SHP77 (cell line): ENCODE measurements at regions not wholly inside any gene's neighbourhood (a gene's known extent, or its start where the extent isn't known, plus 50 kb on each side); places are given as distances from the start of the nearest gene placed in this dataset.

Experiments
- DNase-seq, 2 experiments: peaks; one replicate each; lab custom pipeline; 2025; lab: John Stamatoyannopoulos, UW

DNA sequence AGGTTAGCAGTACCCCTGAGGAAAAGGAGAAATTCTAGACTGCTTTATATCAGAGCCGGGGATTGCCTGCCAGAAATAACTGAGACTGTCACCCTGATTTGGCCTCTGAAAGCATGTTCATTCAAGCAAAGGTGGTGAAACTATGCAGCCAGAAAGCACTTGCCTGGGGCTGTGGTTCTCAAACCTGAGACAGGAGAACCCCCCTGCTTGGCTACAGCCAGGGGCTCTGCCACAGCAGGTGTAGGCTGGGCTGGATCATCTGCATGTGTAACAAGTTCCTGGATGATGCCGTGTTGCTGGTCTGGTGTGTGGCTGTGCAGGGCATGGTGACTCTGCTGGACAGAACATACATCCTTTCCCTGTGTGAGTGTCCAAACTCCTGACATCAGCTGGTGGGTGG lies 157.8 kb downstream of the NXNL2 start:
- DNase-seq: no peak

DNA sequence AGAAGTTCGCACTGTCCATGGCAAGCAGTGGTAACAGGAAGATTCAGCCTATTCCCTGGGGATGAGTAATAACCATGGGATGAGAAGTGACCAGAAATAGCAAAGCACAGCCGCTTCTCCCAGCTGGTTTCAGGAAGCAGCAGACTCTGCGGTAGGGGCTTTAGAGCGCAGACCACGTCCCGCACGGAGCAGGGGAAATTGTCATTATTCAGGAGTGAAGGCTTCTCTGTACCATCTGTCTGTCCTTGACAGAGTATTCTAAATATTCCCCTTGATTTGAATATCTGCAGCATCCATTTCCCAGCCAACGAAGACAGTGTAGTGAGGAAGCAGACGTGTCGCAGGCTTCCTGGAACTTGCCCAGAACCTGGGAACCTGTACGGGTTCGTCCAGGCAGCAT lies 159.6 kb downstream of the NXNL2 start:
- no peak for DNase-seq

DNA sequence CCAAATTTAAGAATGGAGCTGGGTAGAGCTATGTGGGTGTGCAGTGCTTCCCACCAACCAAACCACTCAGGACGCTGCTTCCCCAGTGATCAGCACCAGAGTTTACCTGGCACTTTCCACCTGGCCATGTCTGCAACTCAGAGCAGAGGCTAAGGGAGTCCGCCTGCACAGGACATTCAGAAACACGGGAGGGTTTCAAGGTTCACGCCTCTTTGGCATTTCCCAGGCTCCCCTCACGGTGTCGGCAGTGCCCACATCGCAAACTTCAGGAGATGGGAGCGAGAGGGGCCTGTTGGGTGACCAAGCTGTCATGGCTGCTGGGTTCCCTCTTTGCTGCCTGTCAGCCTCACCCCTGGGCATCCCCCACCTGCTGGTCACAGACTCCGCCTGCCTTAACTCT lies 161.5 kb downstream of the NXNL2 start:
- no peak for DNase-seq

DNA sequence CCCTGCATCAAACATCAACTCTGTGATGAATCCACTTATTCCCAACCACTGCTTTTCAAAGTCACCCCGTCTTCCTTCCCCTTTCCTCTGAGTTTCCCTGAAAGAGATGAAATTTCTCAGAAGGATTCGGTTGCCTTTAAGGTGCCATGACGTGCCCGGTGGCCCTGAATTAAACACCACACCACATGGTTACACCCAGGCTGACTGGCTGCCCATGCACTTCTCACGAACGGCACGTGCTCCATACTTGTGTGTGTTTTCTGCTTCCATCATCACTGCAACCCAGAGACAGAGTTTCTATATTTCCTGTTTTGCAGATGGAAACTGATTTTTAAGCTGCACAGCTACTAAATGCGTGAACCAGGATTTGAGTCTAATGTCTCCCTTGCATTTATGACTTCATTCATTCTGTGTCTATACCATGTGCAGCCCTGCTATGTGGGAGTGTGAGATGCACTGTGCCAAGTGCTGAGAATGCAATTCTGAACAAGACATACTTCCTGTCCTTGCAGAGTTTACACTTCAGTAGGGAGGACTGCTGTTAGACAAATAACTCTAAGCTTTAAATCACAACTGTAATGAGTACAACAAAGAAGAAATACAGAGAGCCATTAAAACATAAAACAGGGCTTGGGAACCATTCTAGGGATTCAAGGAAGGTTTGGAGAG lies 162.9 kb downstream of the NXNL2 start:
- DNase-seq: no peak

DNA sequence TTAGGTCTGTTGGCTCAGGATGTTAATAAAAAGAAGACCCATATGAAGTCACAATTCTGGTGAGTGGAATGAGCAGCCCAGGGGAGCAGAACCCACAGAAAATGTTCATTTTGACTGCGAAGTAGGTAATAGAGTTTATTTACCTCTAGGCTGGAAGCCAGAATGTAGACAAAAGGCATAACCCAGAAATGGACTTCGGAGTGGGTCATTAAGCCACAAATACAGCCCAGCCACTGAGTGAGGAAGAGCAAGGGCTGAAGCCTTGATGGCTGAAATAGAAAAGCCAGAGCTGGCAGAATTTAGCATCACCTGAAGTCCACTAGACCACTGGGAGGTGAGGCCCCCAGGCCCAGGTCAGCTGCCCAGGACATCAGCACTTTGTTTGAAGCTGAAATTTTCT lies 168.0 kb downstream of the NXNL2 start:
- DNase-seq: no peak

DNA sequence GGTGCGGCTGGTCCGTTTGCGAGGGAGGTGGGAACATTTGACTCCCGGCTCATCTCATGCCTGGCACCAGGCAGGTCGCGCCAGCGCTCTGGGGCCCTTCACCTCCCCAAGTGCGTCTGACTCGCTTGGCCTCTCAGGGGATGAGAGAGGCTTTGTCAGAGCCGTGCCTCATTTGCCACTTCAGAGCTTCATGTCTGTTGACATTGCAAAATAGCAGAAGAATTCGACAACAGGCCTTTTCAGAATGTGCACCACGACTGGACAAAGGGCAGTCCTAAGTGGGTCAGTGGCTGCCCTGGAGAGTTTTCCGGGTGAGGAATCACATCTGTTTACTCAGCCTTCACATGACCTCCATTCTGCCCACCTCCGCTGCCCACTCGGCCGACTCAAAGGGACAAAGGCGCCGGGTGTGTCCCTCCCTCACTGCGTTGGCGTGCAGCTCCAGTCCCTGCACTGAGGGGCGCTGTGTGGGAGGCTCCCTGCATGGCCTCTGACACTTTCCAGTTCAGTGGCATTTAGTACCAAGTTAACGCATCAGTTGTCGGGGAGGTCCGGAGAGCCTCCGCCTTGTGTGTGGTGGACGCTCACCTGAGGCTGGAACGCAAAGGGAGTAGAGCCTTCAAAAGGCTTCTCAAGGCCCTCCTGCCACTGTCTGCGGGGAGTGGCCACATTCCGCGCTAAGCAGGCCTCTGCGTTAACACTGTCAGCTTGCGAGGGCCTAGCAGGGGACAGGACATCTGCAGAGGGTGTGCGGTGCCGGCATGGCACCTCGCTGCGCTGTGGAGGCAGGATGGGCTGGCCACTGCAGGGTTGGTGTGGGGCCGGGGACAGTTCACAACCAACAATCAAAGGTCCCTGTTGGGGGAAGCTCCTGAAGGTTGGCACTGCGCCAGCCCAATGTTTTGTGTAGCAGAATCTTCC lies 171.5 kb downstream of the NXNL2 start:
- no peak for DNase-seq

DNA sequence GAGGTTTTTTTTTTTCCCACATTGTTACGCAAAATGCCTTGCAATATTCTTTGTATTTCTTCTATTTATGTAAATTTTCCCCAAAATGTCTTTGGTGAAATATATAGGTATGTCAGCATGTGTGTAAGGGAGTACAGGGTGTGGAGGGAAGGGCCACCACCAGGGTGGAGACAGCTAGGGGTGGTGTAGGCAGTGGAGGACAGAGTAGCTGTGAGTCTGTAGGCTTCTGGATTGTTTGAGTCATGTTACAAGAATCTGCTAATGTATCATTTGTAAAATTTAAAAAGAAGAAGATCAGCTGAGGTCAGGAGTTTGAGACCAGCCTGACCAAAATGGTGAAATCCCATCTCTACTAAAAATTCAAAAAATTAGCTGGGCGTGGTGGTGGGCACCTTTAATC lies 175.5 kb downstream of the NXNL2 start:
- DNase-seq: no peak

DNA sequence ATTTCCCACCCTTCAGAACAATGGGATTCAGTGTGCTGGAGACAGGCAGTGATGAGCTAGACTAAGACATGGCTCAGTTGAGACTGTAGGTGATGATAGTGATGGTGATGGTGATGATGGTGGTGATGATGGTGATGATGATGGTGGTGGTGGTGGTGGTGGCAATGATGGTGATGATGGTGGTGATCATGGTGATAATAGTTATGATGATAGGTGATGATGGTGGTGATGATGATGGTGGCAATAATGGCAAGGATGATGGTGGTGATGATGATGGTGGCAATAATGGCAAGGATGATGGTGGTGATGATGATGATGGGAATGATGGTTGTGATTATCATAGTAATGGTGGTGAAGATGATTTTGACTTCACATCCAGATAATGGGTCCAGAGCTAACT lies 176.7 kb downstream of the NXNL2 start:
- DNase-seq: no peak

DNA sequence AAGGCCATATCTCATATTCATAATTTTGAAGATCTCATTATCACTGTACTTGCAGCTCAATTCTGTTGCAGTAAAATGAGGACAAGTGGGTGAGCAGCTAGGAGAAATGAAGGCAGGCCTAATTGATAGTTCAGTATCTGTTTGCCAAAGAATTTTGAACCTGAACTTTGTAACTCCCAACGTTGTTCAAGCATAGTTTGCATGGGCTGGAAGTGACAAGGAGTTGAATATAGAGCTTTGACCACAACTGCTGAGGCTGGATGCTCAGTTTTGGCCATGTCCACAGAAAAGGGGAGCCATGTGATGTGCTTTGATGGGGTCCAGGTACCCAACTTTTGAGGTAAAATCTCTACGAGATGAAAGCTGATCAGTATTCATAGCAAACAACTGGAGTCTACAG lies 177.5 kb downstream of the NXNL2 start:
- DNase-seq: no peak

DNA sequence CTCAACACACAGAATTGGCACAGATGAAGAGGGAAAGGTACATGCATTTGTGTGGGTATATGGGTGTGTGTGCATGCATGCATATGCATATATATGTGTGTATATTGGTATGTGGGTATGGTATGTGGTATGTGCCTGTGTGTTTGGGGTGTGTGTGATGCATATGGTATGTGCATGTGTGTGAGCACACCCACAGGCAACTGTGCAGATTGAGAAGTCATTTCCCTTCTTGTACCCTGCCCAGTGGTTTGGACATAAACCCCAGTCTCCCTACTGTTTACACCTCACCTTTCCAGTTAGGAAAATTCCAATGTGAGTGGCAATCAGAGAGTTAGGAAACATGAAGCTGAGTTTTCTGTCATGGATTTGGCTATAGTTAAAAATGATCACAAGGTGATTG lies 178.0 kb downstream of the NXNL2 start:
- no peak for DNase-seq

DNA sequence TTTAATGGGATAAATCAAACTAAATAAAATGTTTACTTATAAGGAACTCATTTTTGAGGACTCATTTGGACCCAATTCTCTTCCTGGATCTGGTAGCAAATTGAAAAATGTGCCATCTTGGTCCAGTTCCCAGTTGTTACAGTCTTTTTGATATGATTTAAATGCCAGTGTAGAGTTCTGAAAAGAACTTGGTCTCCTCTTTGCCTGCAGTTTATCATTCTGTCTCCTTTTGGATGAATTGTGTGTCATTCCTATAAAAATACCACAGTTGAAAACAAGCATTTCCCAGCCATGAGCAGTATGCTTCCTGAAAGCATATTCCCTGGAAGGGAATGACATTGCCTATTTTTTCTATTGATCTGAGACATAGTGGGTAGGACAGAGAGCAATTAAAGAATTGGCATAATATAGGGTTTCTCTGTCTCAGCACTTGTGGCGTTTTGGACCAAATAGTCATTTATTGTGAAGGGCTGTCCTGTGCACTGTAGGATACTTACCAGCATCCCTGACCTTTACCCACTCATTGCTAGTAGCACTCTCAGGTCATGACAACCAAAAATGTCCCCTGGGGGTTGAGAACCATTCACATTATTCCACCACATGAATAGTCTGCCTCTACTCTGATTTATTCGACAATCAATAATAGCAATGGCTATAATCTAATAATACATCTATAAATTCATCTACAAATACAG lies 181.8 kb downstream of the NXNL2 start:
- no peak for DNase-seq

DNA sequence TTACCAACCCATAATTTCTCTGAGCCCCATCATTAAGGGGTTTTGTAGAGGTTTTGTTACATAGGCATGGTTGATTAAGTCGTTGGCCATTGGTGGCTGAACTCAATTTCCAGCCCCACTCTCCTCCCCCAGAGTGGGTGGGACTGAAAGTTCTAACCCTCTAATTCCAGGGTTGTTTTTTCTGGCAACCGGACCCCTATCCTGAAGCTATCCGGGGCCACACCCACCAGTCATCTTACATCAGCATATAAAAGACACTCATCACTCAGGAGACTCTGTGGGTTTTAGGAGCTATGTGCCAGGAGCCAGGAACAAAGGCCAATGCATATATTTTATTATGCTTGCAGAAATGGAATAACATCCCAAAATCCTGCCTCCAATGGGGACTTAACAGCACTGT lies 186.0 kb downstream of the NXNL2 start:
- DNase-seq: no peak

DNA sequence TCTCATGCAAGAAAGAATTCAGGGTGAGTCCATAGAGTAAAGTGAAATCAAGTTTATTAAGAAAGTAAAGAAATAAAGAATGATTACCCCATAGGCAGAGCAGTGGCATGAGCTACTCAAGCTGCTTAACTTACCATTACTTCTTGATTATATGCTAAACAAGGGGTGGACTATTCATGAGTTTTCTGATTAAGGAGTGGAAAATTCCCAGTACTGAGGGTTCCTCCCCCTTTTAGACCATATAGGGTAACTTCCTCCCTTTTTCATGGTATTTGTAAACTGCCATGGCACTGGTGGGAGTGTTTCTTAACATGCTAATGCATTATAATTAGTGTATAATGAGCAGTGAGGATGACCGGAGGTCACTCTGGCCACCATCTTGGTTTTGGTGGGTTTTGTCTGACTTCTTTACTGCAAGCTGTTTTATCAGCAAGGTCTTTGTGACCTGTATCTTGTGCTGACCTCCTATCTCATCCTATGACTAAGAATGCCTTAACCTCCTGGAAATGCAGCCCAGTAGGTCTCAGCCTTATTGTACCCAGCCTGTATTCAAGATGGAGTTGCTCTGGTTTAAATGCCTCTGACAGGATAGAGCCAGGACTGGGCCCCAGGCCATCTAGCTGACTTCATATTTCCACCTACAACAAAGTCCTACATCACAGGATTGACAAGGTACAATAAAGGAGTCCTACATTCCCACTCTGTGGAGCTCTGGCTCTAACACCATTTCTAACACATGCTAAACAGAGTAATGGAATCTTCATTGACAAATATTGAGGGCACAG lies 186.7 kb downstream of the NXNL2 start:
- DNase-seq: no peak

DNA sequence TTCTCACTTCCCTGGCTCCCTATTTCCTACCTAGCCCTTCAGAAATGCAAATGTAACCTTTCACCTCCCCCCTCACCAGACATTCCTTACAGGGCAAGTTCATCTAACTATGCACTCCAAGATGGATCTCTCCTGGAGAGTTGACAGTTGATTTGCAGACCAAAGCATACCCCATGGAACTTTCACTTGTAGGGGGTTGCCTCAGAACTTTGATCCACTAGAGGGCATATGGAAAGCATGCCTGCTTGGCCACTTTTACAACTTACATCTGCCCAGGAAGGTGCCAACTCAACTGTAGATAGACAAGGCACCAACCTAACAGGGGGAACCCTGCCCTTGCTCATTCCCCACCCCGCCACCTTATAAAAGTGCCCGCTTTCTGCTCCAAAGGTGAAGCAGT lies 187.8 kb downstream of the NXNL2 start:
- DNase-seq: no peak

DNA sequence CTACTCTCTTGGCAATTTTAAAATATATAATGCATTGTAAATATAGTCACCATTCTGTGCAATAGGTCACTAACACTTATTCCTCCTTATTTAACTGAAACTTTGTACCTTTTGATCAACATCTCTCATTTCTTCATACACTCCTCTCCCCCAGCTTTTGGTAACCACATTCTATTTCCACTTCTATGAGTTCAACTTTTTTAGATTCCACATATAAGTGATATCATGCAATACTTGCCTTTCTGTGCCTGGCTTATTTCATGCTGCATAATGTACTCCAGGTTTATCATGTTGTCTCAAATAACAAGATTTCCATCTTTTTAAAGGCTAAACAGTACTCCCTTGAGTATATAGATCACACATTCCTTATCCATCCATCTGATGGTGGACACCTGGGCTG lies 188.8 kb downstream of the NXNL2 start:
- DNase-seq: no peak

DNA sequence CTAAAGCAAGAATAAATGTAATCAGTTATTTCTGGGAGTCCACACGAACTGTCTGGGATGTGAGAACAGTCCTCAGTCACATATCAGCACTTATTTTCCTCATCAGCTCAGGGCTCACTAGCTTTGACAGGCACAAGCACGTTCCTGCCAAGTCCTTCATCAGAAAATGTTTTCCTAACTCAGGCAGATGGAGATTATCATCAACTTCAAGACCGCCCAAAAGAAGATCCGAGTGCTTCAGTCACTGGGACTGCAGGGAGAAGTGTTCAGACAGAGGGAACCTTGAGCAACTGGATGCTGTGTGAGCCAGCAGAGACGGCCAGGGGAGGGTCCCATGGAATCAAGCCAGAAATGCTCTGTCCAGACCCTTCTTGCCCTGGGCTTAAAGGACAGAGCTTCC lies 189.4 kb downstream of the NXNL2 start:
- no peak for DNase-seq

DNA sequence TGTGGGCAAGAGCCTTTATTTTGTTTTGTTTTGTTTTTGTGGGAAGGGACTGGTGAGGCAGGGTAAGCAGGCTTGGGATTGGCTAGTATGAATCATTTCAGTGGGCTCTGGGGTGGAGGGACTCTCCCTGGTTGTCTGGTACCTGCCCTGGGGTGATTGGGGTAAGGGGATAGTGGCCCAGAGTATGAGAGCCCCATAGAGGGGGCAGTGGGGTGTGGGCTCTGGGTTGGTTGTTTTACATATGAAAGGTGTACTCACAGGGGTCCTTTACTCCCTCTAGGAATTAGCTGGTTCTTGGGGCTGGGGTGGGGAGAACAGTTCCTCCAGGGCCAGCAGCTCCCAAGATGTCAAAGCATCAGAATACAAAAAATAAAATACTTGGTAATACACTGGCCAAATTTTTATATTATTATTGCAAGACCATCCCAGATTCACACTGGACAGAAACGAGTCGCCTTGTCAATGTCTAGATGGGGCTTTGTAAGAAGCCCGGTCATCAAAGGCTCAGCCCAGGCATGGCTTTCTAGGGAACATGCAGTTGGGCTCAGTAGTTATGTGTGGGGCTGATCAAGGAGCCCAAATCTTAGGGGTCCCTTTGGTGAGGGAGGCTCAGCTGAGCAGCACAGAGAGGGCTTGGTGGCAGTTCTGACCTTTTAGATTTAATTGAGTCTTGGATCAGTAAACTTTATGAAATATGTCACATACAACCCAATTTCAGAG lies 190.5 kb downstream of the NXNL2 start:
- DNase-seq: no peak

DNA sequence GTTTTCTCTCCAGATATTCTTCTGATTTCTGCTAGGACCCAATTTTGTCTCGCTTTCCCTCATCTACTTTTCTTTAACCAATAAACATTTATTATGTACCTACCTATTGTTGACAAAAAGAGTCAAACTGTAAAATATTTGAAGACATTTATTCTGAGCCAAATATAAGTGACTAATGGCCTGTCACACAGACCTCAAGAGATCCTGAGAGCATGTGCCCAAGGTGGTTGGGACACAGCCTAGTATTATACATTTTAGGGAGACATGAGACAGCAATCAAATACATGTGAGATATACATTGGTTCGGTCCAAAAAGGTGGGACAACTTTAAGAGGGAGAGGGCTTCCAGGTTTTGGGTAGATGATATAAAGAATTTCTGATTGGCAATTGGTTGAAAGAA lies 191.8 kb downstream of the NXNL2 start:
- DNase-seq: no peak

DNA sequence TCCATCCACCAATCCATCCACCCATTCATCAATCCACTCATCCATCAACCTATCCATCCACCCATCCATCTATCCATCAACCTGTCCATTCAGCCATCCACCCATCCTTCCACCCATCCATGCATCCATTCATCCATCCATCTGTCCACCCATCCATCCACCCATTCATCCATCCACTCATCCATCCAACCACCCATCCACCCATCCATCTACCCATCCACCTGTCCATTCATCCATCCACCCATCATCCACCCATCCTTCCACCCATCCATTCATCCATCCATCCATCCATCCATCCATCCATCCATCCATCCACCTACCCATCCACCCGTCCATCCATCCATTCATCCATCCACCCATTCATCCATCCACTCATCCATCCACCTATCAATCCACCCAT lies 195.8 kb downstream of the NXNL2 start:
- no peak for DNase-seq

DNA sequence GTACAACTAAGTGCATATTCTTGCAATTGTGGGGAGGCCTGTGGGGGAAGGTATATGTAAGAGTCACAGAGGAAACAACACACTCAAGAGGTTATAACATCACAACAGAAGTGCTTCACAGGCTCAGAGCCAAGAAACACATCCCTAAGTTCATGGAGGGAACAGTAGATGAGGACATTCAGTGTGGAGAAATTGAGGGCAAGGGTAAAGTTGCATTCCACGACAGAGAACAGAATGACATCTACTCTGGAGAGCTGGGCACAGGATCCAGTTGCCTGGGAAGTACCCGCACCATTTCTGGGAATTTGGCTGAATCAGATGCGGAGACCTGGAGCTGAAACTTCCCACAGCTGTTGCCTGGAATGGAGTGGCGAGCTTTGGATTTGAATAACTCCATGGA lies 197.2 kb downstream of the NXNL2 start:
- no peak for DNase-seq

DNA sequence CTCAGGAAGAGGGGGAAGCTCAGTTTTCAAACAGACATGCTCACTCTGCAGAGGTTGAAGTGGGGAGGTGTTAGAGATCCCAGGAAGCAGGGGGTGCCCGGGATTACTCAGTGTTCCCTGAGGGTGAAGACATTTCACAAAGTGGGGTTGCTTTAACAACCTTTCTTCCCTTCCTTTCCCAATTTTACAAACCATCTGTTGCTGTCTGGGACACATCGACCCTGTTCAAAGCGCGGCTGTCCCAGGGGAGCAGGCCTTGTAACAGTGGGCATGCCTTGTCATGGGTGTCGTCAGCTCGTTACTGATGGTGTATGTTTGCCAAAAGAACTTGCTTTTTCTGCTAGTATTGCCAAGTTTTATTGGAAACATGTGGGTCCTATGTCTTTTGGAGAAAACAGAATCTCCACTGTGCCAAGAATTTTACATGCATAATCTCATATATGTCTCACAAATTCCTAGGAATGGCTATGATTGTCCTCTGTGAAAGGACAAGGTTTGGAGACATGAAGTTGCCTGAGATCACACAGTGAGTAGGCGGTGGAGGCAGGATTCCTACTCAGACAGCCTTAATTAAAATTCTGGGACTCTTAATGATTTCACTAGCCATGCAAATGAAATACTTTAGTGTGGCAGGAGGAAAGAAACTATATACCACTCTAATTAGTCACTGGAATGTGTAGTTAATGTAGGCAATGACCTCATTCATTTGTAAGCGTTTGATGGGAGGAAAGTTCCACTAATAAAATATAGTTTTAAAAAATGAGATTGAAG lies 198.9 kb downstream of the NXNL2 start:
- DNase-seq: no peak
